Bronchial epithelial cell (primary cell): ENCODE measurements at regions not wholly inside any gene's neighbourhood (a gene's known extent, or its start where the extent isn't known, plus 50 kb on each side); places are given as distances from the start of the nearest gene placed in this dataset.
"Not testable (repeated sequence)": the region's sequence is repeated elsewhere in the genome, so short reads cannot be mapped to it uniquely, and the experiment has no call there.

Source experiments
- DNase-seq: peaks from one replicate; pipeline ENCODE4 v3.0.0-alpha.2; 2010; ENCODE audit warnings: low read depth
- FAIRE-seq: peaks from 2 replicates; lab custom pipeline; 2011; peaks lifted over from hg19 to GRCh38; lab: Jason Lieb, UNC
- H3K27me3 ChIP-seq: 2 replicates; pipeline ENCODE4 v1.5.1; 2011; ENCODE audit warnings: low read length; ENCODE audit not compliant: control insufficient read depth, insufficient read depth
- H3K36me3 ChIP-seq: 2 replicates; pipeline ENCODE4 v1.5.1; 2011; ENCODE audit warnings: low read length; ENCODE audit not compliant: control insufficient read depth, insufficient read depth
- H3K4me3 ChIP-seq: 2 replicates; pipeline ENCODE4 v1.5.1; 2011; ENCODE audit warnings: mild to moderate bottlenecking, low read depth, low read length, control low read depth
- TF ChIP-seq, protein P1 (sequence below): IDR thresholded peaks from 2 replicates; pipeline ENCODE4 v1.5.1; 2011; ENCODE audit warnings: mild to moderate bottlenecking, moderate library complexity, low read length, control low read depth, inconsistent platforms; ENCODE audit not compliant: insufficient read depth, severe bottlenecking

DNA sequence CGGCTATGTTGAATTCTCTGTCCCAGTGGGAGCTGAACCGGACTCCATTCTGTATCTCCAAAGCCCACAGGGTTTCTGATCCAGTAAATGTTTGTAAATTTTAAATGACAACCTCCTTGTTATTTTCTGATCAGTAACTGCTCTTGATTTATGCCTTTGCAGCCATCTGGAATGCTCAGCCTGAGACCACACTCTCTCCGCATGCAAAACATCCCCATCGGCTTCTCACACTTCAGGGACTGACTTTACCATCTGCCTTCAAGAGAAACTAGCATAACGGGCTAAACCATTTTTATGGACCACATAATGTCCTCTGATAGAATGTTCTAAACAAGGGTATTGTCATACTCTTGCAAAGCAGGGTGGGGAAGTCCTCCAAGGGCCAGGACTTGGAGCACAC, 94.5 kb upstream of the FOXQ1 start:
- TF ChIP-seq, protein P1, sequence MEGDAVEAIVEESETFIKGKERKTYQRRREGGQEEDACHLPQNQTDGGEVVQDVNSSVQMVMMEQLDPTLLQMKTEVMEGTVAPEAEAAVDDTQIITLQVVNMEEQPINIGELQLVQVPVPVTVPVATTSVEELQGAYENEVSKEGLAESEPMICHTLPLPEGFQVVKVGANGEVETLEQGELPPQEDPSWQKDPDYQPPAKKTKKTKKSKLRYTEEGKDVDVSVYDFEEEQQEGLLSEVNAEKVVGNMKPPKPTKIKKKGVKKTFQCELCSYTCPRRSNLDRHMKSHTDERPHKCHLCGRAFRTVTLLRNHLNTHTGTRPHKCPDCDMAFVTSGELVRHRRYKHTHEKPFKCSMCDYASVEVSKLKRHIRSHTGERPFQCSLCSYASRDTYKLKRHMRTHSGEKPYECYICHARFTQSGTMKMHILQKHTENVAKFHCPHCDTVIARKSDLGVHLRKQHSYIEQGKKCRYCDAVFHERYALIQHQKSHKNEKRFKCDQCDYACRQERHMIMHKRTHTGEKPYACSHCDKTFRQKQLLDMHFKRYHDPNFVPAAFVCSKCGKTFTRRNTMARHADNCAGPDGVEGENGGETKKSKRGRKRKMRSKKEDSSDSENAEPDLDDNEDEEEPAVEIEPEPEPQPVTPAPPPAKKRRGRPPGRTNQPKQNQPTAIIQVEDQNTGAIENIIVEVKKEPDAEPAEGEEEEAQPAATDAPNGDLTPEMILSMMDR: no peak
- H3K36me3 ChIP-seq: no peaks in the 10 kb centered on the region
- no peak overlapping the region for H3K4me3 ChIP-seq
- FAIRE-seq: no peak
- H3K27me3 ChIP-seq: no peaks in the 10 kb centered on the region
- DNase-seq: no peak

DNA sequence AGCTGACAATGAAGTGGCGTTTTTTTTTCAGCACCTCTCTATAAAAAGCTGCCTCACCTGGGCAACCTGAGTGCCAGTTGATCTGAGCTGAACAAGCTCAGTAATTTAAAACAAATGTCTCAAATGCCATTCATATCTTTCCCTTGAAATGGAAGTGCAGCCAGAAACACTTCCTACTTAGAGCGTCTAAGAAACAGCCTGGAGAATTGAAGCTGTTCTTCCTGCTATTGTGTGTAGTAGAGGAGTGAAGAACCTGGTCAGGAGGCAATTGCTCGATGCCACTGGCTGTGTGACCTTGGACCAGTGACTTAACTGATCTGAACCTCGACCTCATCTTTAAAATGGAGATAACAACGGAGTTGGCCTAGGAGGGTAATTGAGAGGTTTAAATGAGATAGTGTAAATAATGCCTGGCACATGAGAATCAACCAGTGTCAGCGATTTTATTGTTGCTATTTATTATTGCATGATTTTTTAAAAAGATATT, 95.4 kb upstream of the FOXQ1 start:
- H3K36me3 ChIP-seq: no peaks in the 10 kb centered on the region
- FAIRE-seq (no peak), DNase-seq (no peak)
- H3K4me3 ChIP-seq: no peak overlapping the region
- no peaks in the 10 kb centered on the region for H3K27me3 ChIP-seq
- TF ChIP-seq, protein P1: no peak

DNA sequence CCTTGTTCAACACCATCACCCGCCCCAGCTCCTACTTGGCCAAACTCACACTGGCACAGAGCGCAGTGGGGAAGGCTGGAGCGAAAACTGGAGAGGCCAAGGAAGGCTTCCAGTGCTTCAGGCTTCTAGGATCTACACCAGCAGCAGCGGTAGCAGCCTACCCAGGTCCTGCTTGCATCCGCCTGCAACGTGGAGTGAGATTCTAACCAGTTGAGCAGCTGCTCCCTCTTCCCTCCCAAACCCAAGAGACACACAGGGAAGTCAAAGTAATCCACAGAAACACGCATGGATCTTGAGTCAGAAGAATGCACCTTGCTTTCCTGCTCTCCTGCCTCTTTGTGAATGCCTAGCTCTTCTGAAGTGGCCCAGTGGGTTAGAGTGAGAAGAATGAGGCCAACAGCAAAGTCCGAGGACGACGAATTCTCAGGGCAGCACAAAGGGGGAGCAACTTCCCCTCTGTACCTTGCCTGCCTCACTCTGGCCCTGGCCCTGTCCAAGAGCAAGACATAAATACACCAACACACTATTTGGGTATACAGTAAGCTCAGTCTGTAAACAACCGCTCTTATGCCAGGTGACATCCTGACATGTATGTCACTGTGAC, 95.9 kb upstream of the FOXQ1 start:
- FAIRE-seq (peak; percentile 84), DNase-seq (no peak)
- H3K27me3 ChIP-seq: no peaks in the 10 kb centered on the region
- H3K36me3 ChIP-seq: no peaks in the 10 kb centered on the region
- TF ChIP-seq, protein P1: no peak
- no peak overlapping the region for H3K4me3 ChIP-seq

DNA sequence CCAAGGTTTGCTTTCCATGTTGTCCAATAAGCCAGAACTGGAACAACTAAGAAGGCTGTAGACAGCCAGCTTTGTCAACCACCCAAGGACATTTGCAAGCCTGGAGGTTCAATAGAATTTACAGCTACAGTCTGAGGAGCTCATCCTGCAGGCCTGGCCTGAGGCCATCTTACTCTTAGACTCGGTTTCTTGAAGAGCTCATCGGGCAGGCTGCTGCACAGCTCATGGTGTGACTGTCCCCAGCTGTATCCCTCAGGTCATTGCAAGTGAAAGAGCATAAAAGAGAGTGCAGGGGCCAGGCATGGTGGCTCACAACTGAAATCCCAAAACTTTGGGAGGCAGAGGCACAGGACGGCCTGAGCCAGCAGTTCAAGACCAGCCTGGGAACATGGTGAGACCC, 96.9 kb upstream of the FOXQ1 start:
- Histone ChIP-seq H3K27me3 (no peaks in the 10 kb centered on the region), H3K4me3 (no peak overlapping the region), H3K36me3 (no peaks in the 10 kb centered on the region)
- DNase-seq (no peak), FAIRE-seq (no peak)
- TF ChIP-seq, protein P1: no peak

DNA sequence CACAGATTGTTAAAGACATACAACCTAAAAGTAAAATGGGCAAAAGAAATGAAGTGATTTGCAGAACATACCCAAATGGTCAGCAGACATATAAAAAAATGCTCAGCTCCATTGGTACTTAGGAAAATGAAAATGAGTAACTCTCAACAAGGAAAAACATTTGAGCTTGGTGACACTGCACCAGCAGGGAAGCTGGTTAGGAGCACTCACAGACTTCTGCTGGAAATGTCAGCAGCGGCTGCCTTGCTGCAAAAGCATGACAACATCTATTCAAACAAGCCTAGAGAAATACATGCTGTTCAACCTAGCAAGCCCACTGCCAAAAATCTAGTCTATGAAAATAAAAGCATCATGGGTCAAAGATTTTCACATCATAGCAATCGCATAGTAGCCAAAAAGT, 99.0 kb upstream of the FOXQ1 start:
- H3K36me3 ChIP-seq: no peaks in the 10 kb centered on the region
- FAIRE-seq: no peak
- no peak overlapping the region for H3K4me3 ChIP-seq
- TF ChIP-seq, protein P1: no peak
- DNase-seq: no peak
- H3K27me3 ChIP-seq: no peaks in the 10 kb centered on the region

DNA sequence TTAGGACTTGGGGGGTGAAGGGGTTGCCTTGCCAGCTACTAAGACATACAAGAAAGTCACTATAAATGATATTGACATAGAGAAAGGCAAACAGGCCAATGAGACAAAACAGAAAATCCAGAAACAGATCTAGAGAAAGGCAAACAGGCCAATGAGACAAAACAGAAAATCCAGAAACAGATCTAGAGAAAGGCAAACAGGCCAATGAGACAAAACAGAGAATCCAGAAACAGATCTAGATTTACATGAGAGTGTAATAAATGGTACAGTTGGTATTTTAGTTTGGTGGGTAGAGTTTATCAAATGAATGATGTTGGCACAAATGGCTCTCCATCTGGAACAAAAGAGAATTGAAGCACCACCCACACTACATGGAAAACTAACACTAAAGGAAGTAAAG, 99.8 kb upstream of the FOXQ1 start:
- not testable (repeated sequence) for DNase-seq, H3K36me3 ChIP-seq, H3K4me3 ChIP-seq, H3K27me3 ChIP-seq, FAIRE-seq

DNA sequence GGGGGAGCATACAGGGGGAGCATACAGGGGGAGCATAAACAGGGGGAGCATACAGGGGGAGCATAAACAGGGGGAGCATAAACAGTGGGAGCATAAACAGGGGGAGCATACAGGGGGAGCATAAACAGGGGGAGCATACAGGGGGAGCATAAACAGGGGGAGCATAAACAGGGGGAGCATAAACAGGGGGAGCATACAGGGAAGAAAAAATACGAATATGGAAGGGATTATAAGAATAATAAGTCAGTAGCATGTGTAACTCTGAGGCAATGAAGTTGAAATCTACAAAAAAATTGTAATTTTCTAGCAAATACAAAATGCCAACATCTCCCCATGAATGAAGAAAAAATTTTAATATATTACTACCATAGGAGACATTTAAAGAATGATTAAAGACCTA, 101.3 kb upstream of the FOXQ1 start:
- not testable (repeated sequence) for H3K27me3 ChIP-seq, FAIRE-seq

More for the DNA sequence above, 101.3 kb upstream of the FOXQ1 start:
- DNase-seq, H3K36me3 ChIP-seq, H3K4me3 ChIP-seq: not testable (repeated sequence)
